ENCODE measurements at regions not wholly inside any gene's neighbourhood (a gene's known extent, or its start where the extent isn't known, plus 50 kb on each side); places are given as distances from the start of the nearest gene placed in this dataset.

GRCh38 chr2:234640657-234641056 lies 143.8 kb upstream of the ARL4C start:
- no peak for DNase-seq (ENCODE audit: low spot score)

- DNase-seq (ENCODE audit: low spot score), result no peak
These were observed 142.1 kb upstream of the ARL4C start for GRCh38 chr2:234638966-234639365.

- no peak for DNase-seq (ENCODE audit: low spot score)
These were observed 138.4 kb upstream of the ARL4C start for GRCh38 chr2:234635284-234635683.

GRCh38 chr2:234633581-234634230 lies 136.8 kb upstream of the ARL4C start:
- DNase-seq (ENCODE audit: low spot score), result no peak

- no peak for DNase-seq (ENCODE audit: low spot score)
These were observed 135.9 kb upstream of the ARL4C start for GRCh38 chr2:234632527-234633391.

GRCh38 chr2:234631646-234632514 lies 135.0 kb upstream of the ARL4C start:
- DNase-seq (ENCODE audit: low spot score), result no peak

- no peak for DNase-seq (ENCODE audit: low spot score)
These were observed 133.9 kb upstream of the ARL4C start for GRCh38 chr2:234630801-234631261.

GRCh38 chr2:234629596-234629995 lies 132.7 kb upstream of the ARL4C start:
- DNase-seq (ENCODE audit: low spot score), result no peak

GRCh38 chr2:234628953-234629352 lies 132.1 kb upstream of the ARL4C start:
- no peak for DNase-seq (ENCODE audit: low spot score)

- DNase-seq (ENCODE audit: low spot score), result no peak
These were observed 130.4 kb upstream of the ARL4C start for GRCh38 chr2:234627308-234627707.

- no peak for DNase-seq (ENCODE audit: low spot score)
These were observed 129.8 kb upstream of the ARL4C start for GRCh38 chr2:234626566-234627130.

GRCh38 chr2:234625626-234626250 lies 128.9 kb upstream of the ARL4C start:
- peak; percentile 2 for DNase-seq (ENCODE audit: low spot score)

- DNase-seq (ENCODE audit: low spot score), result no peak
These were observed 126.7 kb upstream of the ARL4C start for GRCh38 chr2:234623521-234623991.

GRCh38 chr2:234621120-234621519 lies 124.2 kb upstream of the ARL4C start:
- no peak for DNase-seq (ENCODE audit: low spot score)

- no peak for DNase-seq (ENCODE audit: low spot score)
These were observed 123.1 kb upstream of the ARL4C start for GRCh38 chr2:234620018-234620417.

- no peak for DNase-seq (ENCODE audit: low spot score)
These were observed 118.9 kb upstream of the ARL4C start for GRCh38 chr2:234615643-234616356.

GRCh38 chr2:234611209-234611608 lies 114.3 kb upstream of the ARL4C start:
- peak; percentile 37 for DNase-seq (ENCODE audit: low spot score)

GRCh38 chr2:234608946-234609345 lies 112.1 kb upstream of the ARL4C start:
- no peak for DNase-seq (ENCODE audit: low spot score)

- no peak for DNase-seq (ENCODE audit: low spot score)
These were observed 110.8 kb upstream of the ARL4C start for GRCh38 chr2:234607691-234608090.

GRCh38 chr2:234606896-234607295 lies 110.0 kb upstream of the ARL4C start:
- DNase-seq (ENCODE audit: low spot score), result no peak

GRCh38 chr2:234603619-234604018 lies 106.7 kb upstream of the ARL4C start:
- no peak for DNase-seq (ENCODE audit: low spot score)

Measured in NAMALWA (cell line).